ENCODE measurements at regions not wholly inside any gene's neighbourhood (a gene's known extent, or its start where the extent isn't known, plus 50 kb on each side); places are given as distances from the start of the nearest gene placed in this dataset.
A peak's percentile ranks its signal among the peaks of the same experiment; 100 is the strongest.
"Not testable (repeated sequence)": the region's sequence is repeated elsewhere in the genome, so short reads cannot be mapped to it uniquely, and the experiment has no call there.

DNA sequence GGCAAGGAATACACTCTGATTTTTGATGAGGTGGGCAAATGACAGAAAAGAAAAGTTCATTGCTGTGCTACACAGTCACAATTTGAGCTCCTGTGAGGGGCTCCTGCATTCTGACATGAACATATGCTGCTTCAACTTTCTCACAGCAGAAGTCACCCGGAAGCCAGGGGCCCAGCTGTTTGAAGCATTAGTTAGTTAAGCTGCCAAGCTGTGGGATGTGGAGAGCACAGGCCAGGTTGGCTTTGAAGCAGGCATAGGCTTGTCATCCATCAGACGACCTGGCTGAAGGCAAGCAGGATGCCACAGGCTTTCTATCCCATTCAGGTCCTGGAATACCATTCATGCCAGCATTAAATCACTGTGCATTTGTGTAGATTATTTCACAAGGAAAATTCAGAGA, 63.1 kb downstream of the MTNR1B start:
- no peak for DNase-seq

GRCh38 chr11:93033093-93033492, 63.6 kb downstream of the MTNR1B start:
- DNase-seq: no peak

DNA sequence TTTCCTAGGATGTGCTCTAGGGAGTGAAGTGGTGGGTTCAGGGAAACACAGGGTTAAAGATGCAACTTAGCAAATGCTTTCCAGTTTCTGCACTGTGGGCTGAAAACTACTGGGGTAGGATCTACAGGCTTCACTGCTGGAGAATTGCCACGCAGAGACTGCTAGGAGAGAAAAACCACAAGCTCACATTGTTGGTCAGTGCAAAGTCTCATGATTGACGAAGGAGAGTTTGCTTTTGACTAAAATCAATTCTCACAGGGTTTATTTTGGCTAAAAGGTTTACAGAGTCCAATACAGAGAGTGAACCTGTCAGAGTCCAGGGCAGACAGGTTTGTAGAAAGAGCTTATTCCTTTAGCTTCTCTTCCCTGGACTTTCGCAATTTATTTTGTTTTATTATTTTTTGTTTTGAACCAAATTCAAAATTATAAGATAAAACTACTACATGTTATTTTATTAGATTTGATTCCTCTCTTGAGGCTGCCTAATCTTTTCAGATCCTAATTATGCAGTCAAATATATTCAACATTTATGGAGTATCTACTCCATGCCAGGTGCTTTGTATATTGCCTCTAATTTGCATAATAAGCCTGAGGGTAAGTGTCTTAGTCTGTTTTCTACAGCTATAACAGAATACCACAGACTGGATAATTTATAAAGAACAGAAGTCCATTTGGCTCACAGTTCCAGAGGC, 64.7 kb downstream of the MTNR1B start:
- DNase-seq: no peak

DNA sequence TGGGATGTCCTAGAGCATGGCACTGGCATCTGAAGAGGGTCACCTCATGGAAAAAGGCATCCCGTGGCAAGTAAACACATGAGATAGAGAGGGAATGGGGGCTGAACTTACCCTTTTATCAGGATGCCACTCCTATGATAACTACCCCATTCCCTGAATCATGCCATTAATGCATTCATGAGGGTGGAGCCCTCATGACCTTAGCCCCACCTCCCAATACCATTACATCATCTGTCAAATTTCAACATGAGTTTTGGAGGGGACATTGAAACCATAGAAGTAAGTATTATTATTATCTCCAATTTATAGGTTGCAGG, 65.2 kb downstream of the MTNR1B start:
- no peak for DNase-seq

- no peak for DNase-seq
These were observed 69.1 kb downstream of the MTNR1B start for GRCh38 chr11:93038521-93038920.

GRCh38 chr11:93039531-93040240, 70.2 kb downstream of the MTNR1B start:
- no peak for DNase-seq

- no peak for DNase-seq
These were observed 72.2 kb downstream of the MTNR1B start for GRCh38 chr11:93041682-93042081.

DNA sequence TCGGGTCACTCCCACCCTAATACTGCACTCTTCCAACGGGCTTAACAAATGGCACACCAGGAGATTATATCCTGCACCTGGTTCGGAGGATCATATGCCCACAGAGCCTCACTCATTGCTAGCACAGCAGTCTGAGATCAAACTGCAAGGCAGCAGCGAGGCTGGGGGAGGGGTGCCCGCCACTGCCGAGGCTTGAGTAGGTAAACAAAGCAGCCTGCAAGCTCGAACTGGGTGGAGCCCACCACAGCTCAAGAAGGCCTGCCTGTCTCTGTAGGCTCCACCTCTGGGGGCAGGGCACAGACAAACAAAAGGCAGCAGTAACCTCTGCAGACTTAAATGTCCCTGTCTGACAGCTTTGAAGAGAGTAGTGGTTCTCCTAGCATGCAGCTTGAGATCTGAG, 73.7 kb downstream of the MTNR1B start:
- not testable (repeated sequence) for DNase-seq

- no peak for DNase-seq
These were observed 80.3 kb downstream of the MTNR1B start for GRCh38 chr11:93049740-93050139.

GRCh38 chr11:93051186-93051585, 81.7 kb downstream of the MTNR1B start:
- DNase-seq: no peak

- DNase-seq: no peak
These were observed 84.4 kb downstream of the MTNR1B start for GRCh38 chr11:93053864-93054263.

- DNase-seq: no peak
These were observed 84.8 kb downstream of the MTNR1B start for GRCh38 chr11:93054279-93054678.

DNA sequence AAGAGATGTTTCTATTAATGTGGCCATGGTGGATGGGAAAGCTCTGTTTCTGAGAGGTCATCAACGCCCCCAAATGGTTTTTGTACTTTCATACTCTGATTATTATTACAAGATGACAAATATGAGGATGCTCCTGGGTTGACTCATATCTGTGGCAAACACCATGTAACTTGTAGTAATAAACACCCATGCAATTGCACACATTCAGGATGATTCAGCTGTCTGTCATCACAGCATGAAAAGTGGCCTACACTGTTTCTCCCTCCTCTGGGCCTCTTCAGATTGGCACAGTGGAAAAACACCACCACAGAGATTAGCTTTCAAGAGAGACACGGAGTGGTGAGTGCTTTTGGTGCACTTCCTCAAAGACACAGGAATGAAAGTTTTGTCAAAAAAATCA, 85.4 kb downstream of the MTNR1B start:
- no peak for DNase-seq

DNA sequence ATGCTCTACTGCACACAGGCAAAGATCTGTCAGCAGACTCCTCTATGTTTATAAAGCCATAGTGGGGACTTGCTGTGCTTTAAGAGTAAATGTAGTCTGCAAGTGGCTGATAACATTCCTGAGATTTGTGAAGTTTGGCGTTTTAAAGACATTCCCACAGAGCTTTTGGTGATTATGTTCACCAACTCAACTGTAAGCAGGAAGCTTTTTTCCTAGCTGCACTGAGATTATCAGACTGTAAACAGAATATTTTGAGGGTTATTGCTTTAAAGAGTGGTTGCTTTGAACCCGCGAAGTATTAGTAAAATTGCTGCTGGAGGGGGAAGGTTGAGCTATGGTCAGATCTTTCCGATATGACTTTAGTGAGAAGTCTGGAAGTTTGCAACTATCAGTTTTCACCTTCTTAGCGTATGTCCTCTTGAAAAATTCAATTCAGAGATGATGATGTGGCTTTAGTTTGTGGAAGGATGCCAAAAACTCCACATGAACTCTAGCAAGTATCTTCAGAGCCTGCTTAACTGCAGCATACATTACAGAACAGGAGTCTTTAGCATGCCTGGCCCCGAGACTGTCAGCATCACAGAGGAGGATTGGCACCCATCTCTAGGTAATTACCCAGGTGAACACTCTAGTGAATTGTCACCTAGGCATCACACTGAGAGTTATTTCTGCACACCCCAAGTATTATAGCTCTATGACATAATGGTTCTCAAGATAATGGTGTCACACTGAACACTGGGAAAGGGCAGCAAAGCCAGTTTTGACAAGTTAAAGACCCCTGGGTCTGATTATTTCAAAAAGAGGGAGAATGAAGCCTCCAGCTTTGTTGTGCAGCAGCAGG, 89.9 kb downstream of the MTNR1B start:
- DNase-seq: peak; percentile 32

DNA sequence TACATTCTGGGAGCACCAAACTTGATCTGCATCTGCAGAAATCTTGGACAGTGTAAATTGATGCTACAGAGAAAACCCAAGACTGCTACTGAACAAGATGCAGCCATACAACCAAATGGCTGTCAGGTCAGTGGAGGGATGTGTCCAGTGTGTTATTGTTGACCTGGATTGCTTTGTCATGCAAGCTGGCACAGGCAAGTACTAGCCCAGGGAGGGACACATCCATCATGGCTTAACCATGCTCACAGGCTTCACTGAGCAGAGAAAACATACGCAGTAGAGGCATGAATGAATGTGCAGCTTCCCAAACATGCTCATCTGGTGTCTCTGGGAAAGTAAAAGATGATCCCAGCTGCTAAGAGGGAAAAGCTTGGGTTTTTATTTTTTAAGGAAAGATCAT, 93.6 kb downstream of the MTNR1B start:
- DNase-seq: no peak

DNA sequence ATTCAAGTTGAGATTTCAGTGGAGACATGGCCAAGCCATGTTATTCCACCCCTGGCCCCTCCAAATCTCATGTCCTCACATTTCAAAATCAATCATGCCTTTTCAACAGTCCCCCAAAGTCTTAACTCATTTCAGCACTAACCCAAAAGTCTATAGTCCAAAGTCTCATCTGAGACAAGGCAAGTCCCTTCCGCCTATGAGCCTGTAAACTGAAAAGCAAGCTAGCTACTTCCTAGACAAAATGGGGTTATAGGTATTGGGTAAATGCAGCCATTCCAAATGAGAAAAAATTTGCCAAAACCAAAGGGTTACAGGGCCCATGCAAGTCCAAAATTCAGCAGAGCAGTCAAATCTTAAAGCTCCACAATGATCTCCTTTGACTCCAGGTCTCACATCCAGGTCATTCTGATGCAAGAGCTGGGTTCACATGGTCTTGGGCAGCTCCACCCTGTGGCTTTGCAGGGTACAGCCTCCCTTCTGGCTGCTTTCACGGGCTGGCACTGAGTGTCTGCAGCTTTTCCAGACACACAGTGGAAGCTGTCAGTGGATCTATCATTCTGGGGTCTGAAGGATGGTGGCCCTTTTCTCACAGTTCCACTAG, 95.7 kb downstream of the MTNR1B start:
- not testable (repeated sequence) for DNase-seq

- no peak for DNase-seq
These were observed 98.5 kb downstream of the MTNR1B start for GRCh38 chr11:93067881-93068390.

DNA sequence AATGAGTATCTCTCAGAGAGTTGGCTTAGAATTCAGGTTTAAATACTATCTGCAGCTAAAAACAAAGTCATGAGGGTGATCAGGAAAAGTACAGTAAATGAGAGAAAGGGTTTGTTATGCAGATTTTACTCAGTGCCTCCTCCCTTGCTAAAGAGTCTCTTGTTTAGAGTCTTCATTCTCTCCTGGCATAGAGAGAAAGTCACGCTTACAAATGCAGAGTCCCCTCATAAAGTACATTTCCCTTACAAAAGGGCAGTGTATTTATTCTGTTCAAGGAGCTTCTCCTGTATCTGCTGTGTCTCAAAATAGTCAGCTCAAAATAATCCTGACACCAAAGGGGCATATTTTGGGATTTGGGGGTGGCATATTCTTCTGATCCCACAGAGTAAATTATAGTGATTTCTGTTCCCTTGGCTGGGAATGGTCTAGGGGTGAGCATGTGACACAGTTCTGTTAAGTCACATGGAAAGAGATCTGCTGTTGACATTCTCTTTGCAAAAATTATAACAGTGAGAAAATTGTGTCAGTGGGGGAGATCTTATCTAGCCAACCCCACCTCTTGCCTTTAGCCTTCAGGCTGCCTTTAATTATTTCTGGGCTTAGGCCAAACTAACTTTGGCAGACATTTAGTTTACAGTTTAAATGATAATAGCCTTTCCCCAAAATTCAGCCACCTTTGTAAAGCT, 102.9 kb downstream of the MTNR1B start:
- no peak for DNase-seq

DNA sequence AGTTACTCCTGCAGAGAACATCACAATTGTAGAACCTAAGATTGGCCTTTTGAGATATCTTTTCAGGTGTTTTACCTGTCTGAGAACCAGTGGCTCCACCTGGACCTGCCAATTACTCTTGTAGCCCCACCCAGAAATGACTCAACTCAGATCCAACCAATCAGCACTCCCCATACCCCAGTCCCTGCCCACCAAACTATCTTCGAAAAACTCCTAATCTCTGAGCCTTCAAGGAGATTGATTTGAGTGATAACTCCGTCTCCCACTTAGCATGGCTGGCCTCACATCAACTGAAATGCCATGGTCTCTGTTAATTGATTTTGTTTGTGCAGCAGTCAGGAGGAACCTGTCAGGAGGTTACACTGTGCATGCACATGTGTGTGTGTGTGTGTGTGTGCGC, 103.6 kb downstream of the MTNR1B start:
- DNase-seq: no peak

DNA sequence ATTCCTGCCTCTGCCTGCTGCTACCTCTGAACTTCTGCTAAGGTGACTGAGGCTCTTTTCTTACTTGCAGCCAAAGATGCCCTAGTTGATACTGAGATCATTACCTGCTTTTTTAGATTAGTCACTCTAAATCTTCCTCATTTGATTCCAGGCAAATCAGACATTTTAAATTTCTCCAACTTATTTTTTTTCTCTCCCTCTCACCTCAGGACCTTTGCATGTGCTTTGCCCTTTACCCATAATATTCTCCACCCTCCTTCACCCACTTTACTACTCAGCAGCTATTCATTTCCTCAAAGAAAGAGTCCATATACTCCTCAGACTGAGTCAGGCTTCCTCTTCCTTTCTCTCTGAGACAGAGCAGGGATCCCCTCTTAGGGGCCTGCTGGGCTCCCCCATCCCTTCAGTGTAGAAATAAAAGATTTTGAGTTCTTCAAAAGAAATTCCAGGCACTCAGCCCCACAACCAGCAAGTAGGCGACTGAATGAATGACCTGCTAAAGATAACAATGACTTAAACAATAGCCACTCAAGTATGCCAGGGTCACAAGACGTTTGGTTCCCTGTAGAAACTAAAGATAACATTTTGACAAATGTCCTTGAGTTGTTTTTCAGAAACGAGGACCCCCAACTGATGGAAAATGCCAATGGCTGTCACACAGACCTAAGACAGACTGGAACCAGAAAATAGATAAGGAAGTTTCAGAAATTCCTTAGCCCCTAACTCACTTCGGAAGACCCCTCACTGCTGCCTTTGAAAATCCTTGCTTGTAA, 104.2 kb downstream of the MTNR1B start:
- DNase-seq: no peak

GRCh38 chr11:93074352-93074751, 104.9 kb downstream of the MTNR1B start:
- no peak for DNase-seq

DNA sequence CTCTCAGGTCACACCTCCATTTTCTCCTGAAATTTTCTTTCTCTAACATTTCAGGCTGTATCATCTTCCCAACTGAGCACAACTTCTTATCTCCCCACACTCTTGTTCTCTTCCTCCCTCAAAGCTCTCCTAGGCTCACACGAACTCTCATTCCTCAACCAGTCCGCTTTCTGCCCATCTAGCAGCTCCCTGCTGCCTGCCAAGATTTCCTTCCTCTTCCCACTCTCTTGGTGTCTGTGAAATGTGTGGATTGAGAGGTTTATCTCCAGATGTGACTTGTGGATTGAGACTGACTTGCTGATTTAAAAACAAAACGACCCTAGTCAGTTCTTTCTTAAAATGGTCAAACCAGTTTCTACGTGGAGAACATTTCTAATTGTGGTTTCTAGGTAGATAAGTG, 106.3 kb downstream of the MTNR1B start:
- no peak for DNase-seq

Measured in NCI-H1092 treated with DMSO at 0.1 percent for 48 hours (cell line).